Ishikawa (cell line): ENCODE measurements at regions not wholly inside any gene's neighbourhood (a gene's known extent, or its start where the extent isn't known, plus 50 kb on each side); places are given as distances from the start of the nearest gene placed in this dataset.
A peak's percentile ranks its signal among the peaks of the same experiment; 100 is the strongest.

Experiments used
- EP300 ChIP-seq: IDR thresholded peaks from 2 replicates; pipeline ENCODE4 v1.6.1; 2012; ENCODE audit warnings: borderline replicate concordance
- TAF1 ChIP-seq: IDR thresholded peaks from 2 replicates; pipeline ENCODE4 v1.6.1; 2012; ENCODE audit warnings: low read depth, mild to moderate bottlenecking
- TEAD4 ChIP-seq: IDR thresholded peaks from 2 replicates; pipeline ENCODE4 v1.6.1; 2012

DNA sequence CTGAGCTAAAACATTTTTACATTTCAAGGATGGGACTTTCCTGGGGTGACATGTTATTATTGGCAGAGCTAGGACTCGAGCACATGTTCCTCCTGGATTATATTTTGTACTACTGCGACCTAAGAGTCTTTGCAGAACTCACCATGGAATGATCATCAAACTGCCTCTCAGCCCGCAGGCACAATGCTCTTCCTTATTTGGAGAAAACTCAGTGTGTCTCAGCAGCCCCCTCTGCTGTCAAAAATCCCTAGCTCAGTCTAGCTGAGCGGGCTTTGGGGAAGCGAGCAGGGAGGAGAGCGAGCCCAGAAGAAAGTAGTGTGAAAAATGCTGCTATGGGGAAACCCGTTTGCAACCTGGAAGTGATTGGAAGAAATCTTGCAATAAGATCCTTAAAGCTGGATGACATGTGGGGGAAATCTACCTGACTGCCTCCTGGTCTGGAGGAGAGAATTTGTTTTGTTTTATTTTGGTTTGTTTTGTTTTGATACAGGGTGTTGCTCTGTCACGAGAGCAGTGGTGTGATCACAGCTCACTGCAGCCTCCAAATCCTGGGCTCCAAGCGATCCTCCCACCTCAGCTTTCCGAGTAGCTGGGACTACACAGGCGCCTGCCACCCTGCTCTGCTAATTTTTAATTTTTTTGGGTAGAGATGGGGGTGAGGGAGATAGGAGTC, 89.9 kb upstream of the CLINT1 start:
- TF ChIP-seq TEAD4, result peak; percentile 92
- peak; percentile 50; the same call in 1 of the 2 replicates for TF ChIP-seq EP300
- TF ChIP-seq TAF1, result no peak
